Transverse colon (tissue), 4 donors: ENCODE measurements at regions not wholly inside any gene's neighbourhood (a gene's known extent, or its start where the extent isn't known, plus 50 kb on each side); places are given as distances from the start of the nearest gene placed in this dataset.

Source experiments
- CTCF ChIP-seq, 5 experiments: fragments of 200-600 bp in 3 of 5; fragments of 450-650 bp in 2 of 5; sonication (generic) in 3 of 5; IDR thresholded peaks; 1 replicate in 2 of 5; 2 replicates in 3 of 5; pipeline ENCODE4 v1.5.1; 2016 to 2017; ENCODE audit warnings: antibody characterized with exemption in 5 of 5, inconsistent platforms in 3 of 5, mild to moderate bottlenecking in 2 of 5, moderate library complexity in 1 of 5
- POLR2A ChIP-seq: fragments of 450-650 bp; IDR thresholded peaks from one replicate; pipeline ENCODE4 v1.6.1; 2016; ENCODE audit warnings: antibody characterized with exemption, mild to moderate bottlenecking, moderate library complexity
- POLR2AphosphoS5 ChIP-seq, 3 donors: sonication (generic); formaldehyde crosslinking; IDR thresholded peaks; one replicate each; pipeline ENCODE4 v1.6.1; 2016; ENCODE audit warnings: antibody characterized with exemption in 3 of 3

DNA sequence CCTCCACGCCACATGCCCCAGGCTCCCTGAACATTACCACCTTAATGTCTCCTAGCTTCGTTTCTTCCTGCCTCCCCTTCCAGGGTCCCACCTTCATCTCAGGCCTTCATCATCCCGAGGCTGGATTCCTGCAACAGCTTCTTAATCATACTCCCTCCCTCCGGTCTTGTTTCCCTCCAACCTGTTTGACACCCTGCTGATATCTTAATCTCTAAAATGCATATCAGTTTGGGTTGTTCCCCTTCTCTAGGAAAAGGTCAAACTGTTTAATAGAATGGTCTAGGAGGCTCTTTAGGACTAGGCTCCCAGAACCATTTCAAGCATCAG lies 125.5 kb upstream of the ARHGAP5 start:
- no peak for TF ChIP-seq POLR2AphosphoS5 (IDR thresholded peaks at IDR 0.05)
- no peak for TF ChIP-seq CTCF (IDR thresholded peaks at IDR 0.05)
- TF ChIP-seq POLR2A = no peak
